Testis (tissue), 2 donors: ENCODE measurements at regions not wholly inside any gene's neighbourhood (a gene's known extent, or its start where the extent isn't known, plus 50 kb on each side); places are given as distances from the start of the nearest gene placed in this dataset.

ENCODE experiments used
- DNase-seq: peaks from one replicate; pipeline ENCODE4 v3.0.0-alpha.2; 2019
- H3K27ac ChIP-seq, 2 donors: fragments of 200-600 bp; sonication (generic); one replicate each; pipeline ENCODE4 v1.5.1; 2019
- H3K27me3 ChIP-seq: fragments of 200-600 bp; sonication (generic); one replicate; pipeline ENCODE4 v1.5.1; 2019
- H3K36me3 ChIP-seq: fragments of 200-600 bp; sonication (generic); one replicate; pipeline ENCODE4 v1.5.1; 2017; ENCODE audit warnings: low read depth; ENCODE audit errors: missing control alignments
- H3K4me1 ChIP-seq: fragments of 200-600 bp; sonication (generic); one replicate; pipeline ENCODE4 v1.5.1; 2019
- H3K4me3 ChIP-seq, 2 donors: fragments of 200-600 bp; sonication (generic); one replicate each; pipeline ENCODE4 v1.5.1; 2017 to 2019
- H3K9me3 ChIP-seq: fragments of 200-600 bp; sonication (generic); one replicate; pipeline ENCODE4 v1.5.1; 2017
- CTCF ChIP-seq, 3 experiments: fragments of 450-650 bp in 2 of 3; fragments of 200-600 bp in 1 of 3; sonication (generic) in 1 of 3; IDR thresholded peaks; one replicate each; pipeline ENCODE4 v1.5.1; 2016 to 2019; ENCODE audit warnings: antibody characterized with exemption in 3 of 3, mild to moderate bottlenecking in 2 of 3, moderate library complexity in 1 of 3
- POLR2A ChIP-seq: fragments of 450-650 bp; IDR thresholded peaks from one replicate; pipeline ENCODE4 v1.6.1; 2017; ENCODE audit warnings: antibody characterized with exemption, mild to moderate bottlenecking, moderate library complexity
- WGBS, 2 donors: methylation state at CpG; one replicate each; pipeline ENCODE4 v1.1.5; 2018; 5-methylcytosine and 5-hydroxymethylcytosine counted together
- intact Hi-C: fragments of 100-400 bp; cut with DNase I; formaldehyde crosslinking; loops from one replicate; pipeline ENCODE4 v1.15.1; 2023; ENCODE audit warnings: low total_unique reads

- no peak for DNase-seq
- no peaks in the 10 kb centered on the region for H3K27me3 ChIP-seq
- 81 to 83% methylated on average over 6 of the region's 6 CpGs for WGBS, 2 donors
- no peaks in the 10 kb centered on the region for H3K9me3 ChIP-seq
- H3K36me3 ChIP-seq, result no peaks in the 10 kb centered on the region
- TF ChIP-seq CTCF (IDR thresholded peaks at IDR 0.05) (no peak), POLR2A (no peak)
- no peaks in the 10 kb centered on the region for H3K4me1 ChIP-seq
- no peak overlapping the region for H3K27ac ChIP-seq
- H3K4me3 ChIP-seq, result no peak overlapping the region
- intact Hi-C loops, result no loop called here
Observed at GRCh38 chr9:115746496-115746895, 407.1 kb upstream of the PAPPA start.

DNA sequence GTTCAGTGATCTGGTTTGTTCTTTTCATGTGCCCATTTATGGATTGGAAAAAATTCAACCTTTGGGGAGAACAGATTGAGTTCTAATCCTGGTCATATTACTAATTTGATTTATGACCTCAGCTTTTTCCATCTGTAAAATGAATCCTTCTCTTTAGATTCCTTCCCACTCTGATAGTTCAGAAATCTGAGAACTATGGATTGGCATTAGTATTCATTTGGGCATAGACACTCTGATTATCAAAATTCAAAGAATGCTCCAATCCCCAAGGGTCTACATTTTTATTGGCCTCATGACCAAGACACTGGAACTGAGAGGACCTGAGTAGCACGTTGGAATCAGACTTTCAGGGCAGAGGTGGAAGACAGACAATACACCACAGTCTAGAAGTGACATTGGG lies 405.9 kb upstream of the PAPPA start:
- no peak for TF ChIP-seq POLR2A
- TF ChIP-seq CTCF (IDR thresholded peaks at IDR 0.05), result no peak
- Histone ChIP-seq H3K4me1 (no peaks in the 10 kb centered on the region), H3K27me3 (no peaks in the 10 kb centered on the region), H3K27ac (no peak overlapping the region), H3K36me3 (no peaks in the 10 kb centered on the region), H3K4me3 (no peak overlapping the region), H3K9me3 (no peaks in the 10 kb centered on the region)
- DNase-seq, result no peak
- 42 to 75% methylated on average over 1 of the region's 1 CpG for WGBS, 2 donors
- intact Hi-C loops, result no loop called here

DNA sequence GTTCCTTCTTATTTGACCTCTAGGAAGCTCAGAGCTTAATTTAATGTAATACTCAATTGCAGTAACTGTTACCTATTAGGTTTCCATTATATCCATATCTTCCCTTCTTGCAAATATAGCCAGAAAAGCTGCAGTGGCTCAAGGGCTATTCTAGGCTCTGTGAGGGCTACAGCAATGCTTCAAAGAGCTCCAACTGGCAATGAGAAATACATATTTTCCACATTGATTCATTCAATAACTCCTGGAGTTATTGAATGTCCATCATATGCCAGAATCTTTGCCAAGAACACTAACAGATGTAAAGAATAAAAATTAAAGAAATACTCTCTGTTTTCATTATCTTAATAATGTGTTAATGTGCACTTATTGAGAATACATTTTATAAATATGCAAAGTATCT lies 396.9 kb upstream of the PAPPA start:
- H3K9me3 ChIP-seq, result no peaks in the 10 kb centered on the region
- H3K4me3 ChIP-seq, result no peak overlapping the region
- no peaks in the 10 kb centered on the region for H3K36me3 ChIP-seq
- no peaks in the 10 kb centered on the region for H3K4me1 ChIP-seq
- no peaks in the 10 kb centered on the region for H3K27me3 ChIP-seq
- TF ChIP-seq CTCF (IDR thresholded peaks at IDR 0.05) (no peak), POLR2A (no peak)
- intact Hi-C loops, result no loop called here
- H3K27ac ChIP-seq, result no peak overlapping the region
- no peak for DNase-seq

DNA sequence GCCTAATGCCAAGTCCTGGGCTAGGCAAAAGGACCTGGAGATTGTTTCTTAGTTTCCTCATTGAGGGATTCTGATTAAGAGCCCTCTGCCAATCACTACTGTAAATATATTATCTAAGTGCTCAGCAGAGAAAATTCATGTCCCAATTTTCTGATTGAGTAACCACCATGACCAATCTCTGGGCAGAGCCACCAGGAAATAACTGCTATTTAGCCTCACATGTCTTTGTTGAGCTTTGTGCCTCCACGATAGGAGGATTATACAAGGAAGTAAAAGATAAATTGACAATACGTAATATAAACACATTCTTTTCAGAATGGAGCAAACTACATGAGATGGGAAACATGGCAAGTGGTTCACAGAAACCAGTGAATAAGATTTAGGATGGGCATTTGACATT lies 396.1 kb upstream of the PAPPA start:
- intact Hi-C loops, result no loop called here
- no peaks in the 10 kb centered on the region for H3K36me3 ChIP-seq
- TF ChIP-seq CTCF (IDR thresholded peaks at IDR 0.05) (no peak), POLR2A (no peak)
- H3K4me3 ChIP-seq, result no peak overlapping the region
- no peaks in the 10 kb centered on the region for H3K27me3 ChIP-seq
- H3K9me3 ChIP-seq, result no peaks in the 10 kb centered on the region
- H3K4me1 ChIP-seq, result no peaks in the 10 kb centered on the region
- H3K27ac ChIP-seq, result no peak overlapping the region
- 85 to 92% methylated on average over 2 of the region's 2 CpGs for WGBS, 2 donors
- no peak for DNase-seq

DNA sequence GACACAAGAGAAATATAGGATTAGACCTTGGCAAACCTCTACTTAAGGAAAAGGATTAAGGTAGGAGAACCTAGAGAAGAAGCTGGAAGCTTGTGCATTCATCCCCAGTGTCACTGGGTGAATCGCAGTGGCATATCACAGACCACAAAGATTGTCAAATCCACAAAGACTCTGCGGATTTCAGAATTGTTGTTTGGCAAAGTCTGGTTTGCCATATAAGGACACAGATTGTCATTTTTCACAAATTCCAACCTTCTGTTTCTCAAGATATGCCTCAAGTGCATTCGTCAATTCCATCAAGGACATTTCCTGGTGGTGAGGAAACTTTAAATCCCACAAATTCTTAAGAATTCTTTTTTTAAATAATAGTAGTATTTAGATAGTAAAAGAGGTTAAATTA lies 395.1 kb upstream of the PAPPA start:
- Histone ChIP-seq H3K27me3 (no peaks in the 10 kb centered on the region), H3K27ac (no peak overlapping the region), H3K4me3 (no peak overlapping the region), H3K4me1 (no peaks in the 10 kb centered on the region), H3K36me3 (no peaks in the 10 kb centered on the region), H3K9me3 (no peaks in the 10 kb centered on the region)
- 71 to 76% methylated on average over 3 of the region's 3 CpGs for WGBS, 2 donors
- no peak for DNase-seq
- intact Hi-C loops, result no loop called here
- TF ChIP-seq POLR2A, result no peak
- TF ChIP-seq CTCF (IDR thresholded peaks at IDR 0.05), result no peak
